Fibroblast of skin of left biceps (primary cell): ENCODE measurements at regions not wholly inside any gene's neighbourhood (a gene's known extent, or its start where the extent isn't known, plus 50 kb on each side); places are given as distances from the start of the nearest gene placed in this dataset.
"Not testable (repeated sequence)": the region's sequence is repeated elsewhere in the genome, so short reads cannot be mapped to it uniquely, and the experiment has no call there.

ENCODE experiments used
- DNase-seq, 2 experiments: peaks; one replicate each; pipeline ENCODE4 v3.0.0-alpha.2; 2013; ENCODE audit warnings: low read depth in 2 of 2

DNA sequence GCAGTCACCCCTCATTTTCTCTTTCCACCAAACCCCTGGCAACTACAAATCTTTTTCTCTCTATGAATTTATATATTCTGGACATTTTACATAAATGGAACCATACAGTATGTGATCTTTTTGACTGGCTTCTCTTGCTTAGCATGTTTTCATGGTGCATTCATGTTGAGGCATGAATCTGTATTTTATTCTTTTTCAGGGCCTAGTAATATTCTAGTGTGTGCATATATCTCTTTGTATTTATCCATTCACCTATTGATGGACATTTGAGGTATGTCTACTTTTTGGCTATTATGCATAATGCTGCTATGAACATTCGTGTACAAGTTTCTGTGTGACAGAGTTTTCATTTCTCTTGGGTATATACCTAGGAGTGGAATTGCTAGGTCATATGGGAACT is 78.2 kb downstream of the HACD1 start:
- no peak for DNase-seq

DNA sequence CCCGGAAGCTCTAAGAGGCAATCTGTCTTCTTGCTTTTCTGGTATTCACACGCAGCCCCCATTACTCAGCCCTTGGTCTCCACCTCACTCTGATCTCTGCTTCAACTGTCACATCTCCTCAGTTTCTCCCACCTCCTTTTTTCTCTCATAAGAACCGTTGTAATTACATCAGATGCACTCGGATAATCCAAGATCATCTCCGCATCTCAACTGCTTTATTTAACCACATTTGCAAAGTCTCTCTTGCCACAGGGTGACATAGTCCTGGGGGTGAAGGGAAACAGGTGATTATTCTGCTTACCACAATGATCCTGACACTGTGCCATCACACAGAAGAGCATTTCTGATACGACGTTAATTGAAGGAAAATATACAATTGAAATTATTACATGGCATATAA is 79.9 kb downstream of the HACD1 start:
- DNase-seq = no peak

DNA sequence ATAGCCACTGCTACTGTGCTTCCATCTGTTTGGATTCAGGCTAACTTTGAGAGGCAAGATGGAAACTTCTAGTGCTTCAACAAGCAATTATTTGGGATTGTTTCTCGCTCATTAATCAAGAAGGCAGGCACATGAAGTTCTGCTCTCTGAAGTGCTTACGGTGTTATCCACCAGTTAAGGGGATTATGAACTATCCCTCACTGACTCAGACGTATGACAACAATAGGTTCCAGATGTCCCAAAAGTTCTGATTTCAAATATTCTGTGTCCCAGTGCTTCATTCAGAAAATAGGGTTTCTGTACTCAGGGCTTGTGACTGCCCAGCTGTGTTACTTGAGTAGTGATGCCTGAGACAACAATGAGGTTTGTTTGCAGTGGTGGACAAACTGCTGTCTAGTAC is 81.0 kb downstream of the HACD1 start:
- no peak for DNase-seq

DNA sequence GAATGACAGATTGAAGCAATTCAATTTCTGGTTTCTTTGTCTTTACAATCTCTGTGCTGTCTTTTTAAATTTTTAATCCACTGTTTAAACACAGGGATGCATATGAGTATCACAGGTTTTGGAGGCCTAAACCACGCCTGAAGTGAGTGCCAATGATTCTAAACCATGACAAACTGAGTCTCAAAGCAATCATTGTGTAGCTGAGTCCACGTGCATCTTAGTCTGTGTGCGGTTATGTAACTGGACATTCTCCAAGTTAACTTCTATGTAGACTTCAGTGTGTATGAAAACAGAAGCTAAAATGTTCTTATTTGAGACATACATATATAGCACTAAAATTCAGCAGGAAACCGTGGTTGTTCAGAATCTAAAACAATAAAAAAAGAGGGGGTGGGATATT is 79.3 kb upstream of the ST8SIA6 start:
- no peak for DNase-seq

DNA sequence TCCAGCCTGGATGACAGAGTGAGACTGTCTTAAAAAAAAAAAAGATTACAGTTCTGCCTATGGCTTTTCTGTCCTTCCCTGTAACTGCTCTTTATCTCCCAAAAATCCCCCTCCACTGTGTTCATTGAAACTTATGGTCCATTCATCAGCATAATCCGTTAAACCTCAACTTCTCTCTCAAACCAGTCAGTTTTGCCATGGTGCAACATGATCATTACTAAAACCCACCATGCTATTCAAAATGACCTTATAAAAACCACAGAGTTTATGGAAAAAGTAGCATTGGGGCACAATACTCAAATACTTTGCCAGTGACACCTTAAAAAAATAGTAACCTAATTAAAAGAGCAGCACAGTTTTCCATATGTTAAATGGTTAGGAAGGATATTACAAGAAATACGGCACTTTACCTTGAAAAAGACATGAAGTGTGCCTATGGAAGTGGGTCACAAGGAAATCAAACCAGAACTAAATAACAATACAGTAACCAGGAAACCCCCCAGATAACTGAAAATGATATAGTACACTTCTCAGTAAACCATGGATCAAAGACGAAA is 74.0 kb upstream of the ST8SIA6 start:
- DNase-seq = no peak

DNA sequence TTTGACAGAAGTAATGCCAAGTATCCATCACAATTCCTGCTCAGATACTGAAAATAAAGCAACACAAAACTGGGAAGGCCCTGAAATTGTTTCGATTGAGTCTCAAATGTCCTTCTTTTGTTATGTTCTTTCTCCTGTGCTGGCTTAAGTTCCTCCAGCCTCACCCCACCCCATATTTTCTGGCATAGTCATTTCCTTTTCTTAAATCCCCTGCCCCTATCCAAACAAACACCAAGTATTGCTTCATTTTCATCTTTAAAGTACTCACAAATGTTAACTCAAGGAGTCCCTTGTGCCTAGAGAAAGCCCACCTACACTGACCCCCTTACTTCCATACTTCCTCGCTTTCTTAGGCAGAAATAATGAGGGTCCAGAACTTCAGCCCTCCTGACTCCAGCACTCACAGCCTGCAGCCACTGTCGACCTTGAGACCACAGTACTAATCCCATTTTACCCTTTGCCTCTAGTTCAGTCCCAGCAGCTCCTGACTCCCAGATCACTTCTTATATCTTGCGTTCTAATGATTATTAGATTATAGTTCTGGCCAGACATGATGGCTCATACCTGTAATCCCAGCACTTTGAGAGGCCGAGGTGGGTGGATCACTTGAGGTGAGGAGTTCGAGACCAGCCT is 73.2 kb upstream of the ST8SIA6 start:
- DNase-seq = peak in 1 of 2 experiments; percentile 51

DNA sequence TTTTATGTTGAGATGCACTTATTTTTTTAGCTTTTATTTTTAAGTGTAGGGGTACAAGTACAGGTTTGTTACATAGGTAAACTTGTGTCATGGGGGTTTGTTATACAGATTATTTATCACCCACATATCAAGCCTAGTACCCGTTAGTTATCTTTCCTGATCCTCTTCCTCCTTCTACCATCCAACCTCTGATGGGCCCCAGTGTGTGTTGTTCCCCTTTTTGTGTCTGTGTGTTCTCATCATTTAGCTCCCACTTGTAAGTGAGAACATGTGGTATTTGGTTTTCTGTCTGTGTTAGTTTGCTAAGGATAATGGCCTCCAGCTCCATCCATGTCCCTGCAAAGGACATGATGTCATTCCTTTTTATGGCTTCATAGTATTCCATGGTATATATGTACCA is 72.2 kb upstream of the ST8SIA6 start:
- not testable (repeated sequence) for DNase-seq

DNA sequence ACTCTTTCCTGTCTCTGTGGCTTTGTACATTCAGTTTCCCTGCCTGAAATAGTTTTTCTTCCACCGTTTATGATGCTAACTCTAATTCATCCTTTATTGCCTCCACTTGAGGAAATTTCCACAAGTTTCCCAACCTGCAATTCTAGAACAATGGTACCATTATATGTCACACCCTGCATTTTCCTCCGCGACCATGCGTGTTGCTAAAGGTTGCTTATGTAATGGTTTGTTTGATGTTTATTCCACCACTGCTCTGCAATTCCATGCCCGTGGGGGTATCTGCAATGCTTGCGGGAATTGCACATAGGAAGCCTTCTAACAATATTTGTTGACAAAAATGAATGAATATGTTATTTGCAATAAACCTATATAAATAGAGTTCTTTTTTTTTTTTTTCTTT is 69.5 kb upstream of the ST8SIA6 start:
- DNase-seq = no peak

DNA sequence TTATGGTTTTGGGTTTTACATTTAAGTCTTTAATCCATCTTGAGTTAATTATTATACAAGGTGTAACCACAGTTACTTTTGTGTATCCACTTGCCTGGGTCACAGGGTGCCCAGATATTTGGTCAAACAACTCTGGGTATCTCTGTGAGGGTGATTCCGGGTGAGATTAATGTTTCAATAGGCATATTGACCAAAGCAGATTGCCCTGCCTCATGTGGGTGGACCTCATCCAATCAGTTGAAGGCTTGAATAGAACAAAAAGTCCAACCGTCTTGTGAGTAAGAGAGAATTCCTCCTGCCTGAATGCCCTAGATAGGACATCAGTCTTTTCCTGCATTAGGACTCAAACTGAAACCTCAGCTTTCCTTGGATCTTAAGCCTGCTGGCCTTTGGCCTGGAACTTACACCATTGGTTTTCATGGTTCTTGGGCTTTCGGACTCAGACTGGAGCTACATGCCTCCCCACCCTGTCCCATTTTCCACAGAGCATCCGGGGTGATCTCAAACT is 68.9 kb upstream of the ST8SIA6 start:
- DNase-seq = no peak

DNA sequence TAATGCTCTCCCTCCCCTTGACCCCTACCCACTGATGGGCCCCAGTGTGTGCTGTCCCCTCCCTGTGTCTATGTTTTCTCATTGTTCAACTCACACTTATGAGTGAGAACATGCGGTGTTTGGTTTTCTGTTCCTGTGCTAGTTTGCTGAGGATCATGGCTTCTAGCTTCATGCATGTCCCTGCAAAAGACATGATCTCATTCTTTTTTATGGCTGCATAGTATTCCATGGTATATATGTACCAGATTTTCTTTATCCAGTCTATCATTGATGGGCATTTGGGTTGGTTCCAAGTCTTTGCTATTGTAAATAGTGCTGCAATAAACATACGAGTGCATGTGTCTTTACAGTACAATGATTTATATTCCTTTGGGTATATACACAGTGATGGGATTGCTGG is 67.9 kb upstream of the ST8SIA6 start:
- DNase-seq = not testable (repeated sequence)

DNA sequence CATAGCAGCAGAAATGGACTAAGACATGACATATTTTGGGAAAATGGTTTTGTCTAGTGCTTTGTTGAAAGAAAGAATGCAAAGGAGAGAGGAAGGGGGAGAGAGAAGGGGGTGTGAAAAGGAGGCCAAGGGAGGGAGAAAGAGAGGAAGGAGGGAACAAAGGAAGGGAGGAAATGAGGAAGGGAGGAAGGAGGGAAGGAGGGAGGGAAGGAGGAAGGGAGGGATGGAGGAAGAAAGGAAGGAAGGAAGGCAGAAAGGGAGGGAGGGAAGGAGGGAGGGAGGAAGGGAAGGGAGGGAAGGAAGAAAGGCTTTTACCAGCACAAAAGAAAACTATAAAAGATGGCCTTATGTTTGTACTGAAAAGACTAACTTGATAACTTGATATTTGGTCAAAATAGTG is 65.1 kb upstream of the ST8SIA6 start:
- no peak for DNase-seq

DNA sequence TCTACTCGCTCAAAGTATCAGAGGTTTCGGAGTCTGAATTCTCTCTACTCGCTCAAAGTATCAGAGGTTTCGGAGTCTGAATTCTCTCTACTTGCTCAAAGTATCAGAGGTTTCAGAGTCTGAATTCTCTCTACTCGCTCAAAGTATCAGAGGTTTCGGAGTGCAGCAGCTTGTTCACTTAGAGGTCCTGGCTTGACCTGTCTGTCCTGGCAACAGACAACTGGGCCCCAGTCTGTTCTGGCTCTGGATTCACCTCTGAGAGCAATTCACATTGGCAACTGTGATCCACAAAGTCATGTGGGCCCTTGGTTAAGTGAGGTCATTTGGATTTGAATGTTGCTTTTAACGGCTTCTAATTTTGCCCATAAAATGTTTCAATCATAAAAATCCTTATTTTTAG is 63.9 kb upstream of the ST8SIA6 start:
- no peak for DNase-seq

DNA sequence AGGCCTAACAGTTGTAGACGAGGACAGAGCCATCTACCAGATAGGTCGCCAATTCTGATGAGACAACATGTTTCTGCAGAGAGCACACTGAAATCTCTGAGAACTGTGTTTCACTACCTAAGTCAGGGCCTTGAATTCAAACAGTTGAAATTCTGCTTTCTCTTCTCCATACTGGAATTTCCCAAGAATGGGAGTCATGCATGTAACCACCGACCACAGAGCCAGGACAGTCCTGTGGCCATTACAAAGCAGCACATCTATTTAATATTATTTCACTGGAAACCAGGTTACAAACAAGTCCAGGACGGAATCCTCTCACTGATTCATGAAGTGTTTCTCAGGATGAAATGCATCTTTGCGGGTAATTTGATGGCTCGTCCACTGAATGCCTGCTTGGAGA is 62.0 kb upstream of the ST8SIA6 start:
- DNase-seq = no peak

DNA sequence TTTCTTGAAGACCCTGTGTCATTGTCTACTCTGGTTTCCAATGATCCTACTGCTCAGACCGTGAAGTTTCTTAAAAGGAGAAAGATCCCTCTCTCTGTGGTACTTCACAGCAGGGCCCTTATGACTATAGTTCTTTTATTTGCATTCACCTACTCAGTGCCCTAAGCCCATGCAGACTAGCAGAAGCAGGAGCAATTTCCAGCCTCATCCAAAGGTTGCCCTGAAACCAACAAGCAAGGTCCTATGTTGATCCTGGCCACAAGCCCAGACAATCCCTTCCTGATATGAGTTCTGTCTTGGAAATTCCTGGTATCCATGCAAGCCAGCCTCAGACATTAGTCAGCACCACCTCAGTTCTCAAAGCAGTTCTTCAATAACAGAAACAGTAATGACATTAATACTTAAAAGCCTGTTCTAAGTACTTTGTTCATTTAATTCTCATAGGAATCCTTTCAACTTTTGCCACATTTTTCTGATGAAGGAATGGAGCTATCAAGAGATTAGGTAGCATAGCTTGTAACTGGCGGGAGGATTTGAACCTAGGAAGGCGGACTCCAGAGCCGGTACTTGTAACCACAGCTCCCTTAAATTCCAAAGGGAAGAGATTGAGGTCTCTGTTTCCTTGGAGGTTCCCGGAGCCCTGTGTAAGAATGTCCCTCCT is 58.1 kb upstream of the ST8SIA6 start:
- DNase-seq = peak; percentile 88 to 91

DNA sequence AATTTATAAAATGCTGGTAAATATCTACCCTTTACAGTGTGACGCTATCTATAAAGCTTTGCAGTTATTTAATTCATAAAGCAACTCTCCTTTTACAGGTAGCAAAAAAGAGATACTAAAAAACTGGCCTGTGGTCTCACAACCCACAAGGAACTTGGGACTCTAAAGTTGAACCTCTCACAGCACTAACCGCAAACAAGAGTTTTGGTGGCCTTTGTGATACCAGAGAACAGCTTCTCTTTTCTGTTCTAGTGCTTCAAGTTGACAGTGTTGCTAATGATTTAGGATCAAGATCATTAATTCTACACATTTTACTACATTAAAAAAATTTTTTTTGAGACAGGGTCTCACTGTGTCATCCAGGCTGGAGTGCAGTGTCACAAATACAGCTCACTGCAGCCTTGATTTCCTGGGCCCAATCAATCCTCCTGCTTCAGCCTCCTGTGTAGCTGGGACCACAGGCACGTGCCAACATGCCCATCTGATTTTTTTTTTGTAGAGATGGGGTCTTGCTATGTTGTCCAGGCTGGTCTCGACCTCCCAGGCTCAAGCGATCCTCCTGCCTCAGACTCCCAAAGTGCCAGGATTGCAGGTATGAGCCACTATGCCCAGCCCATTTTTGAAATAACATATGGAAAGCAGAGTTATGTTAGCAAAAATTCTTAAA is 56.0 kb upstream of the ST8SIA6 start:
- no peak for DNase-seq

DNA sequence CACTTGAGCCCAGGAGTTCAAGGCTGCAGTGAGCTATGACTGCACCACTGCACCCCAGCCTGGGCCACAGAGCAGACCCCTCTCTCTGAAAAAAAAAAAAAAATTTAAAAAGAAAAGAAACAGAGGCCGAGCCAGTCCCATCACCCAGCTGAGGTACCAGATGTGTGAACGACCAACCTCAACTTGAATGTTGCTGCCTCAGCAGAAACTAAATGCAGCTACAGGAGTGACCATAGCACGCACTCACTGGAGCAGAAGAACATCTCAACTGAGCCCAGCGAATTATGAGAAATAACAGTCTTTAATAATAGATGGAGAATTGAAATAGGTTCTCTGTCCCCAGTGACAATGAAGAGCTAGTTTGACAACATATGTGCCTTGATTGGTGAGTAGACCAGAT is 53.1 kb upstream of the ST8SIA6 start:
- no peak for DNase-seq

DNA sequence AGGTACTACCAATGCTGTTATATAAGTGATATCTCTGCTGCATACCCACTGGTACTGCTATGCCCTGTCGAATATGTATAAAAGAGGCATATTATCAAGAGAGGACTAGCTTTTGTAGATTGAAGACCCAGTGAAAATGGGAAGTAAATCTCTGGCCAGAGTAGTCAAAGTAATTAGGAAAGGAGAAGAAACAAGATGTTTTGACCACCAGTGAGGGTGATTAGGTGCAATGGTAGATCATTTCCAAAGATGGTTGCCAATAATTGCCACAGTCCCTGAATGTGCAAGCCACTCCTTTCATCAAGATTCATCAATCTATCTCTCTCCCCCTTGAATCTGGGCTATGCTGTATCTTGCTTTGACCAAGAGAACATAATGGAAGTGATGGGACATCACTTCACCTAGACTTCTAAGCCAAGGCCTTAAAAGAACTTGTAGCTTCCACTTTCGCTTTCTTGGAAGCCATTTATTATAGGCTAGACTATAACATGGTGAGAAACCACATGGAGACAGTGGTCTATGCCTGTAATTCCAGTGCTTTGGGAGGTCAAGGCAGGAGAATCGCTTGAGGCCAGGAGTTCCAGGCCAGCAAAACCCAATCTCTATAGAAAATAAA is 52.6 kb upstream of the ST8SIA6 start:
- DNase-seq = no peak

DNA sequence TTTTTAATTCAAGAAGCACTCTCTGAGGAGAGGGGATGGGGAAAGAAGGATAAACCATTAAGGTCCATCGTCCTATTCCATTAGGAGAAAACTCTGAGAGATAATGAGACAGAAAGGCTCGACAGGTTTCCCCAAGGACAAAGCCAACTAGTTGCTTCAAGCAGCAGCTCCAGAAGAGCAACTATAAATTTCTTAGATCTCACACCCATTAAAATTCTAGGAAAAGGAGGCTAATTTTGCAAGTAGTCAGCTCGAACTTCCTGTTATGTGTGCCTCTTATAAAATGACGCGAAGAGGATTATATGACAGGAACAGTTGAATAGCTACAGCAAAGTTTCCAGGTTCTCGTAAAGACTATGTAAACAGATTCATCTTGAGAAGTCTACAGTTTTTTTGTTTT is 52.0 kb upstream of the ST8SIA6 start:
- DNase-seq = no peak

DNA sequence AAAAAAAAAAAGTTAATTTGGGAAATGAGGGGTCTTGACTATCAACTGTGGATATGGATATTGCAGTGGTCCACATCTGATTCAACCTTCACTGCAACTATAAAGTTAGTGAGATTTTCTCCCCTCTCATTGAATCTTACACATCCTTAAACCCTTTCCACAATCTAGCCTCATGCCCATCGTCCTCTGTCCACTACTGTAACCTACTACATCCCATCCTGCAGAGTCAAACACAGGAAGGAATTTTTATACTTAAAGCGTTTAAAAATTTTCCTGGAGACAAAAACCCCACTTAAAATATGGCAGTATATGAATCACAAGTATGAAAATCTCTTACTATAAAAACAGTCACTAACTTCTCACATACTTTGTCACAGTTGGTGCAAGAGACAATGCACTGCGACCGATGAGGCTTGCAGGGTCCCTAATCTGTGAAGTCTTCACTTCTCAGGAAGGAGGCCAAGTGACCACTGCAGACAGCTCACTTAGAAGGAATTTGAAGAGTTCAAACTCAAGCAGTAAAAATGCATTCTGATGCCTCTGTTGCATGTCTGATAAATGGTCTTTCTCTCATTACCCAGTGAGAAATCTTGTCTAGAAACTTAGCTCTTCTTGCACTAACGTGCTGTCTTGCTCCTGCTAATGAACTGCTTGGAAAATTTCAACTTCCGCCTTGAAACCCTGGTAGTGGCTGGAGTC is 50.3 kb upstream of the ST8SIA6 start:
- DNase-seq = peak; percentile 51 to 53
